OCI-LY3 (cell line): ENCODE measurements at regions not wholly inside any gene's neighbourhood (a gene's known extent, or its start where the extent isn't known, plus 50 kb on each side); places are given as distances from the start of the nearest gene placed in this dataset.

Experiments
- H2AFZ ChIP-seq: fragments of 200-600, 300-600 bp; shearing (Covaris generic); 2 replicates; pipeline ENCODE4 v1.6.0; 2014; ENCODE audit warnings: antibody characterized with exemption, low read depth, low read length
- H3K27ac ChIP-seq: fragments of 200-600, 300-600 bp; sonication (generic); 2 replicates; pipeline ENCODE4 v1.5.1; 2014; ENCODE audit warnings: mild to moderate bottlenecking, low read length, moderate library complexity, mixed read lengths
- H3K27me3 ChIP-seq: fragments of 200-600, 300-600 bp; sonication (generic); 2 replicates; pipeline ENCODE4 v1.6.1; 2014; ENCODE audit warnings: low read depth, low read length, mixed read lengths
- H3K36me3 ChIP-seq: fragments of 200-600, 300-600 bp; sonication (generic); replicated peaks from 2 replicates; pipeline ENCODE3; 2014; ENCODE audit warnings: low read depth, low read length, mixed read lengths
- H3K4me1 ChIP-seq: fragments of 300-600, 200-600 bp; sonication (generic); 2 replicates; pipeline ENCODE4 v1.6.1; 2014; ENCODE audit warnings: low read length, mixed read lengths
- H3K4me2 ChIP-seq: fragments of 200-600, 300-600 bp; sonication (generic); 2 replicates; pipeline ENCODE4 v1.6.1; 2014; ENCODE audit warnings: low read length, mixed read lengths
- H3K4me3 ChIP-seq: fragments of 300-600, 200-600 bp; sonication (generic); 2 replicates; pipeline ENCODE4 v1.5.1; 2014; ENCODE audit warnings: antibody characterized with exemption, mild to moderate bottlenecking, low read length, moderate library complexity
- H3K79me2 ChIP-seq: fragments of 300-600, 200-600 bp; shearing (Covaris generic); 2 replicates; pipeline ENCODE4 v1.6.1; 2014; ENCODE audit warnings: mild to moderate bottlenecking, low read length, mixed read lengths
- H3K9ac ChIP-seq: fragments of 300-600, 200-600 bp; shearing (Covaris generic); 2 replicates; pipeline ENCODE4 v1.6.0; 2014; ENCODE audit warnings: mild to moderate bottlenecking, low read length, moderate library complexity
- H3K9me3 ChIP-seq: fragments of 200-600, 300-600 bp; shearing (Covaris generic); 2 replicates; pipeline ENCODE4 v1.6.1; 2014; ENCODE audit warnings: low read length, mixed read lengths; ENCODE audit not compliant: insufficient read depth
- H4K20me1 ChIP-seq: fragments of 200-600, 300-600 bp; sonication (generic); 2 replicates; pipeline ENCODE4 v1.6.1; 2016; ENCODE audit warnings: low read length, mixed read lengths; ENCODE audit not compliant: insufficient read depth
- EZH2phosphoT487 ChIP-seq: fragments of 200-600 bp; shearing (Covaris generic); IDR thresholded peaks from 2 replicates; pipeline ENCODE4 v1.6.1; 2018; ENCODE audit warnings: antibody characterized with exemption, mixed run types, low read depth
- TF ChIP-seq, protein P1 (sequence below): fragments of 200-600, 300-600 bp; sonication (generic); IDR thresholded peaks from 2 replicates; pipeline ENCODE4 v1.5.1; 2014; ENCODE audit warnings: antibody characterized with exemption, low read length, low read depth

DNA sequence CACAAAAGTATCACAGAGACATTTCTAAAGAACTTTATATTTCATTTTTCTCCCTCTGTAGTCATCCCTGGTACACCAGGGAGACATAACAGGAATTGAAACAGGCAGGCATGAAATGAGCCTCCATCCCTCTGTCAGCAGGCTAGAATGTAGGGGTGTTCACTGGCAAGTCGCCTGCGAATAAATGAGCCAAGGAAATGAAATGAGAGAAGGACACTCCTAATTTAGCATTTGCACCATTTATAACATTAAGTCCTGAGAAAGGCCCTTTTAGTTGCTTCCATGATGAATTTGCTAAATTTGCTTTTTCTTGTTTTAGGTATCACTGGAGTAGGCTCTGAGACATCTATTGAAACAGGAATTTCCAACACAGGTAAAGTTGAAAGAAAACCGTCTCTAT lies 192.4 kb upstream of the CNTN1 start:
- H3K27me3 ChIP-seq, result no peaks in the 10 kb centered on the region
- H4K20me1 ChIP-seq, result no peaks in the 10 kb centered on the region
- no peak for TF ChIP-seq EZH2phosphoT487
- TF ChIP-seq, protein P1, sequence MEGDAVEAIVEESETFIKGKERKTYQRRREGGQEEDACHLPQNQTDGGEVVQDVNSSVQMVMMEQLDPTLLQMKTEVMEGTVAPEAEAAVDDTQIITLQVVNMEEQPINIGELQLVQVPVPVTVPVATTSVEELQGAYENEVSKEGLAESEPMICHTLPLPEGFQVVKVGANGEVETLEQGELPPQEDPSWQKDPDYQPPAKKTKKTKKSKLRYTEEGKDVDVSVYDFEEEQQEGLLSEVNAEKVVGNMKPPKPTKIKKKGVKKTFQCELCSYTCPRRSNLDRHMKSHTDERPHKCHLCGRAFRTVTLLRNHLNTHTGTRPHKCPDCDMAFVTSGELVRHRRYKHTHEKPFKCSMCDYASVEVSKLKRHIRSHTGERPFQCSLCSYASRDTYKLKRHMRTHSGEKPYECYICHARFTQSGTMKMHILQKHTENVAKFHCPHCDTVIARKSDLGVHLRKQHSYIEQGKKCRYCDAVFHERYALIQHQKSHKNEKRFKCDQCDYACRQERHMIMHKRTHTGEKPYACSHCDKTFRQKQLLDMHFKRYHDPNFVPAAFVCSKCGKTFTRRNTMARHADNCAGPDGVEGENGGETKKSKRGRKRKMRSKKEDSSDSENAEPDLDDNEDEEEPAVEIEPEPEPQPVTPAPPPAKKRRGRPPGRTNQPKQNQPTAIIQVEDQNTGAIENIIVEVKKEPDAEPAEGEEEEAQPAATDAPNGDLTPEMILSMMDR, result no peak
- no peak overlapping the region for H3K4me3 ChIP-seq
- H3K36me3 ChIP-seq, result peaks cover 4% of the 10 kb centered on the region
- no peak overlapping the region for H3K9ac ChIP-seq
- H2AFZ ChIP-seq, result no peak overlapping the region
- H3K9me3 ChIP-seq, result peaks cover 9% of the 10 kb centered on the region
- H3K4me1 ChIP-seq, result peaks cover 9% of the 10 kb centered on the region
- H3K4me2 ChIP-seq, result no peak overlapping the region
- no peaks in the 10 kb centered on the region for H3K79me2 ChIP-seq
- no peak overlapping the region for H3K27ac ChIP-seq

DNA sequence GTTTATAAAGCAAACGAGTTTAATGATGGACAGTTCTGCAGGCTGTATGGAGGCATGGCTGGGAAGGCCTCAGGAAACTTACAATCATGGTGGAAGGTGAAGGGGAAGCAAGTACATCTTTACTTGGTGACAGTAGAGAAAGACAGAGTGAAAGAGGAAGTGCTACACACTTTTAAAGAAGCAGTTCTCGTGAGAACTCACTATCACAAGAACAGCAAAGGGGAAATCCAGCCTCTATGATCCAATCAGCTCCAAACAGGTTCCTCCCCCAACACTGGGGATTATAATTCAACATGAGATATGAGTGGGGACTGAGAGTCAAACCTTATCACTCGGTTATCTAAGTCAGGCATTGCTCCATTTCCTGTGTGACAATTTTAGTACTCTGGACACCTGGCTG lies 189.9 kb upstream of the CNTN1 start:
- Histone ChIP-seq H3K9me3 (peaks cover 9% of the 10 kb centered on the region), H2AFZ (peak overlapping the region; percentile 57; the same call in 1 of the 2 replicates), H3K4me2 (peak overlapping the region; percentile 35; the same call in 1 of the 2 replicates), H3K79me2 (no peaks in the 10 kb centered on the region), H3K4me3 (no peak overlapping the region), H3K4me1 (peaks cover 9% of the 10 kb centered on the region), H4K20me1 (no peaks in the 10 kb centered on the region), H3K27me3 (no peaks in the 10 kb centered on the region), H3K9ac (no peak overlapping the region), H3K27ac (peak overlapping the region; percentile 21; the same call in 1 of the 2 replicates), H3K36me3 (peaks cover 4% of the 10 kb centered on the region)
- no peak for TF ChIP-seq EZH2phosphoT487
- TF ChIP-seq, protein P1, result no peak

DNA sequence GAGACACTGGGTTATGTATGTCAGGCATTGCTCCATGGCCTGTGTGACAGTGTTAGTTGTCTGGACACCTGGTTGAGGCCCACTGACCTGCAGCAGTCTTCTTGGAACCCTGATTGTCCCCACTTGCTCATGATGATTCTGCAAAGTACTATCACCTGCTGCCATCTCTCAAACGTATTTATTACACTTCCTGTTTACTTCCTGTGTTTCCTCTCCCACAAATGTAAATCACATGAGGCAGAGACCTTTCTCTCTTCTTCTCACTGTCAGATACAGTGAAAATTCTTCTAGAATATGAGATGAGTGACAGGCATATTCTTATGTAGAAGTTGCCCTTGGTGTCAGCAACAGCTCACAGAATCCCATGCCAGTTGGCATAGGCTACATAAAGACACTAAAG lies 186.9 kb upstream of the CNTN1 start:
- H3K9ac ChIP-seq, result no peak overlapping the region
- H3K4me2 ChIP-seq, result no peak overlapping the region
- peaks cover 4% of the 10 kb centered on the region for H3K36me3 ChIP-seq
- H3K27me3 ChIP-seq, result no peaks in the 10 kb centered on the region
- TF ChIP-seq, protein P1, result no peak
- TF ChIP-seq EZH2phosphoT487, result no peak
- H2AFZ ChIP-seq, result no peak overlapping the region
- no peak overlapping the region for H3K27ac ChIP-seq
- no peaks in the 10 kb centered on the region for H3K79me2 ChIP-seq
- H3K4me3 ChIP-seq, result no peak overlapping the region
- peaks cover 9% of the 10 kb centered on the region for H3K9me3 ChIP-seq
- H3K4me1 ChIP-seq, result peaks cover 9% of the 10 kb centered on the region
- H4K20me1 ChIP-seq, result no peaks in the 10 kb centered on the region

DNA sequence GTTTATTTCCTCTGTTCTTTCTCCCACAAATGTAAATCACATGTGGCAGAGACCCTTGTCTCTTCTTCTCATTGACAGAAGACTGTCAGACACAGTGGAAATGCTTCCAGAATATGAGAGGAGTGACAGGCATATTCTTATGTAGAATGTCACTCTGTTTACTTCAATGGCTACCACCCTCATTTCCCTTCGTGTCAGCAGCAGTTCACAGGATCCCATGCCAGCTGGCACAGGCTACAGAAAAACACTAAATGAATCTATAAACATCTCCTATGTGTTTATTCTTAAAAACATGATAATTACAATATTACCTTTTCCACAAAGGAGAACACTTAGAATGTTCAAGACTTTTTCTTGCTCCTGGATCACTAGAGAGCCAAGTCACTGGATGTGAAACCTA lies 183.8 kb upstream of the CNTN1 start:
- Histone ChIP-seq H3K9me3 (no peaks in the 10 kb centered on the region), H2AFZ (no peak overlapping the region), H4K20me1 (no peaks in the 10 kb centered on the region), H3K27me3 (no peaks in the 10 kb centered on the region), H3K79me2 (no peaks in the 10 kb centered on the region), H3K4me3 (no peak overlapping the region), H3K4me1 (peaks cover 14% of the 10 kb centered on the region), H3K27ac (no peak overlapping the region), H3K9ac (no peak overlapping the region), H3K36me3 (no peaks in the 10 kb centered on the region), H3K4me2 (no peak overlapping the region)
- TF ChIP-seq, protein P1, result no peak
- no peak for TF ChIP-seq EZH2phosphoT487
